Middle frontal gyrus (tissue), 1 donor: ENCODE measurements at regions not wholly inside any gene's neighbourhood (a gene's known extent, or its start where the extent isn't known, plus 50 kb on each side); places are given as distances from the start of the nearest gene placed in this dataset.
"Not testable (repeated sequence)": the region's sequence is repeated elsewhere in the genome, so short reads cannot be mapped to it uniquely, and the experiment has no call there.

ENCODE experiments used
- DNase-seq: peaks from one replicate; pipeline ENCODE4 v3.0.0-alpha.2; 2015; ENCODE audit warnings: low spot score; ENCODE audit errors: extremely low spot score

- no peak for DNase-seq
These were observed 303.8 kb downstream of the NPHP4 start for GRCh38 chr1:5688081-5689077.

- no peak for DNase-seq
These were observed 305.1 kb downstream of the NPHP4 start for GRCh38 chr1:5686925-5687706.

GRCh38 chr1:5686195-5686594, 306.0 kb downstream of the NPHP4 start:
- DNase-seq: no peak

- DNase-seq: no peak
These were observed 306.7 kb downstream of the NPHP4 start for GRCh38 chr1:5685446-5686040.

DNA sequence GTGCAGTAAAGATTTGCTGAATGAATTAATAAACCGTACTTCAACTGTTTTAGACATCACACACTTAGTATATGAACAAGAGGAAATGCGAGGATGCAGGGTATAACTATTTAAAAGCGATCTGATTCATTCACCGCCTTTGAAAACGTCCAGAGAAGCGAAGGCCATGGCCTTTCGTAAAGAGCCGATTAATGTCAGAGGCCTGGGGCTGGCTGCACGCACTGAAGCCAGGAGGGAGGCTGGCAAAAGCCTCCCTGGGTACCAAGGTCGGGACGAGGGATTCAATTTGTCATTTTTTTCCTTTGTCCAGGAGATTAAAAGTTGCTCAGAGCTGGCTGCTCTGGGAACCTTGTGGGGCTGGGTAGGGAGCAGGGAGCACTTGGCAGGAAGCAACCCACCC, 307.4 kb downstream of the NPHP4 start:
- no peak for DNase-seq

DNA sequence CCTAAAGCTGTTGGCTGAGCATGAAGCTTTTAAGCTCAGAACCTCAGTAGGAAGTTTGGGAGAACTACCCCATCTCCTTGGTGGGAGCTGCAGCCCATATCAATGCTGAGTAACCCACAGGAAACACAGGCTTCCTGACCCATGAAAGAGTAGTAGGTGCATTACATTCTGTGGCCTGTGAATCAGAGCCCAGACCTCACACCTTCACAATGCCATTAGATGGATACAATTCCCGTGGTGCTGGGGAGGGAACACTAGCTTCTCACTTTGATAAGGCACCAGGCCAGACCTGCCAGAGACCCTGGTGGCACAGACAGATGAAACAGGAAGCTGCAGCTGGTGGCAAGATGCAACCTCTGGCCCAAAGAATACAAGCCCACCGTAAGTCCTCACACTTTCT, 308.8 kb downstream of the NPHP4 start:
- DNase-seq: no peak

DNA sequence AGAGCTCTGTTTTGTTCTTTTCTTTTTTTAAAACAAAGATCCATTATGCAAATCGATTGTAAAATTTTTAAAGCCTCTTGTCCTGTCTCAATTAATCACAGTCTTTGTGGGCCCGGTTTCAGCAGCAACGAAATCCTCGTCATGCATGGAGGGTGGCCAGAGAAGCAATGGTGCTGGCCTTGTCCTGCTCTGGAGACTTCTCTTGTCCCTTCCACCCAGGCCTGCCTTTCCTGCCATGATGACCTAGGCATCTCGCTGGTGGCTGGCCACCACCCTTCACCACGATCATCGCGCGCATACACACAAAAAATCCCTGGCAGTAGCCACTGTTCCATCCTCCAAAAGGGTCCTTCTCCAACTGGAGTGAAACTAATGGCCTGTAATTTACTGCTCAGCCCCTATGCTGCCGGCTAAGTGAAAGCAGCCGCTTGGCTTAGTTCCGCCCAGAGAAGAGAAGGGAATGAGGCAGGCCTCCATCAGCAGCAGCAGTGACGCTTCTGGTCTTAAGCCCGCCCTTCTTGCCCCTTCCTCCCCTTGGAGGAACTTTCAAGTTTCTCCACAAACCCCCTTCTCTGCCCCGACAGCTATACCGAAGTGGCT, 309.5 kb downstream of the NPHP4 start:
- no peak for DNase-seq

GRCh38 chr1:5681654-5682053, 310.6 kb downstream of the NPHP4 start:
- no peak for DNase-seq

- DNase-seq: peak; percentile 12
These were observed 311.6 kb downstream of the NPHP4 start for GRCh38 chr1:5680600-5680999.

DNA sequence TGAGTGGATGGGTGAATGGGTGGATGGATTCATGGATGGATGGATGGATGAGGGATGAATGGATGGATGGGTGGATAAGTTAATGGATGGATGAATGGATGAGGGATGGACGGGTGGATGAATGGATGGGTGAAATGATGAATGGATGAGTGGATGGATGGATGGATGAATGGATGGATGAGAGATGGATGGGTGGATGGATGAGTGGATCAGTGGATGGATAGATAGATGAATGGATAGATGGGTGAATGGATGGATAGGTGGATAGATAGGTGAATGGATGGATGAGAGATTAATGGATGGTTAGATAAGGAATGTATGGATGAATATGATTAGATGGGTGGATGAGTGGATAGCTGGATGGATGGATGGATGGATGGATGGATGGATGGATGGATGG, 313.5 kb downstream of the NPHP4 start:
- no peak for DNase-seq

GRCh38 chr1:5672355-5672754, 319.9 kb downstream of the NPHP4 start:
- DNase-seq: not testable (repeated sequence)

DNA sequence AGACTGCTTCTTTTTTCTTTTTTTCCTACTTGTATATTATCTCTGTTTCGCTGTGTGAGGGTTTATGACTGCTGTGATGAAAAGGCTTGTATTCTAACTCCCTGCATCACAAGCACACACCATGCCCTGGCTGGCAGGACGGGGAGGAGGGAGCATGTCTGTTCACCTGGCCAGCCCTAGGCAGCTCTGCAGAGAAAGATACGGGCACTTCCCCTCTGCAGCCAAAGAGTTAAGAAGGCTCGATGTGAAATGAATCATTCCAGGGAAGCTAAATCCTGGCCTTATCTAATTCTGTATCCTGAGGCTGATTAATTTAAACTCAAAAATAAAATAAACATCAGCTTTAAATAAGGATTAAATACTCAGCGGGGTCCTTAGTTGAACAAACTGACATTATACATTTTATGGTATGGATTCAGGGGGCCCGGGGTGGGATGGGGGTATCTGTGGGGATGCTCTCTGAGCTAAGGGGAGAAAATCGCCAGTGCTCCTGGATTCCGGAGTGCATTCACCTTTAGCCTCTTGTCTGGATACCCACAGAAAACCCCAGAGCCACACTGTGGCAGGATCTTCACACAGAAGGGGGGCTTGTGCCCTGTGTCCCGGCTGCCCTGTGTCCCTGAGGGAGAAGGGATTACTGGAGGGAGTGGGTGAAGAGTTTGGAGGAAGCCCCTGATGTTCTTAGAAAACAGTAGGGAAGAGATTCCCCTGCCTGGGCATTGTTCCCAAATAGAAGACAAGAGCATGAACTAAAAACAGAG, 321.5 kb downstream of the NPHP4 start:
- DNase-seq: no peak

DNA sequence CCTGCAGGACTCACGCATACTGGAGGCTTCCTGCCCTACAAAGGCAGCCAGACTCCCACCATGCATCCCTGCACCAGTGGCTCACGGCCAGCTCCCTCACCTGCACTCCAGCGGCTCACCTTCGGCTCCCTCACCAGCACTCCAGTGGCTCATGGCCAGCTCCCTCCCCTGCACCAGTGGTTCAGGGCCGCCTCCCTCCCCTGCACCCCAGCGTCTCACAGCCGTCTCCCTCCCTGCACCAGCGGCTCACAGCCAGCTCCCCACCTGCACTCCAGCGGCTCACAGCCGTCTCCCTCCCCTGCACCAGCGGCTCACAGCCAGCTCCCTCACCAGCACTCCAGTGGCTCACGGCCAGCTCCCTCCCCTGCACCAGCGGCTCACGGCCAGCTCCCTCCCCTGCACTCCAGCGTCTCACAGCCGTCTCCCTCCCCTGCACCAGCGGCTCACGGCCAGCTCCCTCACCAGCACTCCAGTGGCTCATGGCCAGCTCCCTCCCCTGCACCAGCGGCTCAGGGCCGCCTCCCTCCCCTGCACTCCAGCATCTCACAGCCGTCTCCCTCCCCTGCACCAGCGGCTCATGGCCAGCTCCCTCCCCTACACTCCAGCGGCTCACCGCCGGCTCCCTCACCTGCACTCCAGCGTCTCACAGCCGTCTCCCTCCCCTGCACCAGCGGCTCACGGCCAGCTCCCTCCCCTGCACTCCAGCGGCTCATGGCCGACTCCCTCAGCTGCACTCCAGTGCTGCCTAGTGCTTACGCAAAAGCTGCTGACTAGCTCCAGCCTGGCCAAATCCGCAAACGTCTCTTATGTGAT, 324.5 kb downstream of the NPHP4 start:
- no peak for DNase-seq

GRCh38 chr1:5664906-5665875, 327.0 kb downstream of the NPHP4 start:
- DNase-seq: no peak

DNA sequence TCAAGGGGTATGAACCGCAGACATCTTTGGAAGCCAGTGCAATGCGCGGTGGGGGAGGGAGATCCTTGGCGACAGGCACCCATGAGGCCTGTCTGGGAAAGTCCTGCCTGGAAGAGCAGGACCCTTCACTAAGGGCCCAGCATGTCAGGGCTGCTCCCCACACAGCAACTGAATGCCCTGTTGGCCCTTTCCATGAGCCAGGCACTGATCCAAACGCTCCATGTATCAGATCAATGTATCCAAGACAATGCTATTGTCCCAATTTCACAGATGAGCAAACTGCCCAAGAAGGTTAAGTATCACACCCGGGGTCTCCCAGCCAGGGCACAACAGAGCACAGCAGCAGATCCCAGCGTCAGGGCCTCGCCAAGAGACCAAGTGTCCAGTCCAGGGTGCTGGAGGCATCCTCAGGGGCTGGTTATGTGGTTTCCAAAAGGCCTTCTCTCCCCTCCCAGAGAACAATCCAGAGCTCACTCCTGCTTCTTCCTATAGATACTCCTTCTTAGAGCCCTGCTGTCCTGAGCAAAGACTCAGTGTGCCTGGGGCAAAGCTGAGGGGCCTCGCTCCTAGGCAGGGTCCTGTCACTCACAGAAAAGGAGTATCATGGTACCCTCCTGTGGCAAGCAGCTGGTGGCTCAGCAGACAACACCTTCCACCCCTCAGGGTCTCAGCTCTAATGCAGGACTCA, 328.0 kb downstream of the NPHP4 start:
- no peak for DNase-seq

GRCh38 chr1:5662744-5663126, 329.5 kb downstream of the NPHP4 start:
- DNase-seq: no peak

- no peak for DNase-seq
These were observed 330.0 kb downstream of the NPHP4 start for GRCh38 chr1:5662086-5662743.
